Thoracic aorta (tissue), 2 donors: ENCODE measurements at regions not wholly inside any gene's neighbourhood (a gene's known extent, or its start where the extent isn't known, plus 50 kb on each side); places are given as distances from the start of the nearest gene placed in this dataset.

Source experiments
- ATAC-seq: fragments of 150-250 bp; one replicate; pipeline ENCODE4 v1.8.0; 2017; ENCODE audit warnings: low read depth; ENCODE audit not compliant: insufficient number of reproducible peaks, low FRiP score
- DNase-seq: peaks from one replicate; pipeline ENCODE4 v3.0.0-alpha.2; 2020; ENCODE audit warnings: low spot score
- H3K27ac ChIP-seq, 2 donors: fragments of 200-600 bp; sonication (generic); 1 replicate in 1 of 2; 2 replicates in 1 of 2; pipeline ENCODE4 v1.5.1; 2016; ENCODE audit warnings: mild to moderate bottlenecking in 2 of 2, moderate library complexity in 2 of 2
- H3K27me3 ChIP-seq: fragments of 200-600 bp; sonication (generic); replicated peaks from 2 replicates; pipeline ENCODE4 v1.6.0; 2016; ENCODE audit warnings: mild to moderate bottlenecking; ENCODE audit not compliant: insufficient read depth
- H3K36me3 ChIP-seq: fragments of 200-600 bp; sonication (generic); one replicate; pipeline ENCODE4 v1.5.1; 2016
- H3K4me1 ChIP-seq, 2 donors: fragments of 200-600 bp; sonication (generic); 1 replicate in 1 of 2; 2 replicates in 1 of 2; pipeline versions ENCODE4 v1.5.1 to v1.6.0; 2016; ENCODE audit warnings: low read depth in 2 of 2, mild to moderate bottlenecking in 1 of 2; ENCODE audit not compliant: control insufficient read depth in 1 of 2
- H3K4me3 ChIP-seq: fragments of 200-600 bp; sonication (generic); 2 replicates; pipeline ENCODE4 v1.5.1; 2016; ENCODE audit warnings: mild to moderate bottlenecking
- H3K9me3 ChIP-seq: fragments of 200-600 bp; sonication (generic); 2 replicates; pipeline ENCODE4 v1.5.1; 2016
- CTCF ChIP-seq: fragments of 200-600 bp; sonication (generic); IDR thresholded peaks from one replicate; pipeline ENCODE4 v1.5.1; 2019; ENCODE audit warnings: antibody characterized with exemption

GRCh38 chr1:10852998-10853520 lies 56.6 kb upstream of the CASZ1 start:
- Histone ChIP-seq H3K4me1 (no peaks in the 10 kb centered on the region), H3K4me3 (no peak overlapping the region), H3K9me3 (no peaks in the 10 kb centered on the region), H3K36me3 (no peaks in the 10 kb centered on the region), H3K27ac (no peak overlapping the region), H3K27me3 (no peaks in the 10 kb centered on the region)
- DNase-seq (no peak), ATAC-seq (no peak)
- no peak for TF ChIP-seq CTCF

- no peak overlapping the region for H3K27ac ChIP-seq
- DNase-seq (no peak), ATAC-seq (no peak)
- no peaks in the 10 kb centered on the region for H3K36me3 ChIP-seq
- H3K27me3 ChIP-seq = no peaks in the 10 kb centered on the region
- no peaks in the 10 kb centered on the region for H3K4me1 ChIP-seq
- TF ChIP-seq CTCF = no peak
- H3K4me3 ChIP-seq = no peak overlapping the region
- H3K9me3 ChIP-seq = no peaks in the 10 kb centered on the region
These were observed 57.3 kb upstream of the CASZ1 start for GRCh38 chr1:10853701-10854100.

DNA sequence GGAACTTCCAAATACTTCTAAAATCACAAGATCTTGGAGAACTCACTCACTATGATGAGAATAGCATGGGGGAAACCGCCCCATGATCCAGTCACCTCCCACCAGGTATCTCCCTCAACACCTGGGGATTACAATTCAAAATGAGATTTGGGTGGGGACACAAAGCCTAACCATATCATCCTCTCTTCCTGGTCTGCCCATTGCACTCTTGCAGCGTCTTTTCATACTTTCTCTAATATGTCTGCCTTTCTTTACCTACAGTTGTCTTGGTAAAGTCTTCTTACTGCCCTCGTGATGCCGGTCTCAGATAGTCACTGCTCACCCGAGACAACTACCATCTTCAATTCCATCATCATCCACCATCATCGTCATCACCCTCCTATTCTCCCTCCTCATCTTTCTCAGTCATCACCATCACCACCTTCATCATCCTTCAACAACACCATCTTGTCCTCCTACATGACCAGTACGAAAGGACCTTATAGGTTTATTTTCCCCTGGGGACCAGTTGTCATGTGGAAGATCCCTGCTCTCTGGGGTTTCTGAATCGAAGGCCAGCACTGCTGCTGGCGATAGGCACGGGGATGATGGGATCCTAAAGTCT lies 58.5 kb upstream of the CASZ1 start:
- DNase-seq = no peak
- Histone ChIP-seq H3K4me3 (no peak overlapping the region), H3K27ac (no peak overlapping the region), H3K4me1 (no peaks in the 10 kb centered on the region), H3K27me3 (no peaks in the 10 kb centered on the region), H3K36me3 (no peaks in the 10 kb centered on the region), H3K9me3 (no peaks in the 10 kb centered on the region)
- no peak for TF ChIP-seq CTCF
- ATAC-seq = no peak

- Histone ChIP-seq H3K36me3 (no peaks in the 10 kb centered on the region), H3K9me3 (no peaks in the 10 kb centered on the region), H3K4me3 (no peak overlapping the region), H3K27me3 (no peaks in the 10 kb centered on the region), H3K4me1 (no peaks in the 10 kb centered on the region), H3K27ac (no peak overlapping the region)
- DNase-seq (no peak), ATAC-seq (no peak)
- no peak for TF ChIP-seq CTCF
These were observed 59.8 kb upstream of the CASZ1 start for GRCh38 chr1:10856176-10856683.

- H3K4me1 ChIP-seq = no peaks in the 10 kb centered on the region
- H3K27ac ChIP-seq = no peak overlapping the region
- H3K4me3 ChIP-seq = no peak overlapping the region
- H3K27me3 ChIP-seq = no peaks in the 10 kb centered on the region
- H3K9me3 ChIP-seq = no peaks in the 10 kb centered on the region
- DNase-seq (no peak), ATAC-seq (no peak)
- H3K36me3 ChIP-seq = no peaks in the 10 kb centered on the region
- no peak for TF ChIP-seq CTCF
These were observed 60.6 kb upstream of the CASZ1 start for GRCh38 chr1:10856863-10857598.
